ENCODE measurements at regions not wholly inside any gene's neighbourhood (a gene's known extent, or its start where the extent isn't known, plus 50 kb on each side); places are given as distances from the start of the nearest gene placed in this dataset.

DNA sequence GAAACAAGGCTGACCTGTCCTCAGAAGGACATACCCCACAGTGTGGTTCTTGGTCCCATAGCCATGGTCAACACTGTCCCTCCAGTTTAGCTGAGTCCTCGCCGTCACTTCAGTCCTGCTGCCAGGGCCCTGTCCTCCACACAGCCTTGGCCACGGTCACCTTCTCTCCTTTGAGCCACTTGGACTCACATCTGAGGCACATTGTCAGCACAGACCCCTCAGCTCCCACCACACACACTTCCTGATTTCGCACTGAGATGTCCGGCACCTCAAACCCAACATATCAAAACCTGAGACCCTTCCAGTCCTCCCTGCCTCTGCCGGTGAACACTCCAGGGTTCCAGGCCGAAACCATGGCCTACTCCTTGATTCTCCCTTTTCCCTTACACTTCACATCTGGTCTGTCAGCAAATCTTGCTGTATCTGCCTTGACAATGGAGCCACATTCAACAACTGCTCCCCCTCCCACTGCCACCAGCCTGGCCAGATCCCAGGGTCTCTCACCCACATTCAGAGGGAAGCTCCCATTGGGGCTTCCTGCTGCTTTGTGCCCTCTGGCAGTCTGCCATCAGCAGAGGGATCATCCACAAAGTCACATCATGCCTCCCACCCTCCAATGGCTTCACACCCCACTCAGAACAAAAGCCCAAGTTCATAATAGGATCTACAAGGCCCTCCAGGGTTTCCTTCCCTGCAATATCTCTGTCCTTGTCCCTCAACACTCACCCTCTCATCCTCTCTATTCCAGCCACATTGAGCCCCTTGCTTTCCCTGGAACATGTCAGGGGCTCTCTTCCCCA, 219.6 kb upstream of the SHH start:
- H3K4me3 ChIP-seq (ENCODE audit: low read length), result no peak overlapping the region
- no peak for TF ChIP-seq RAD21 (conservative IDR thresholded peaks at IDR 0.05)
- TF ChIP-seq TAF1 (IDR thresholded peaks at IDR 0.05; ENCODE audit: low read depth), result no peak
- TF ChIP-seq MXI1 (conservative IDR thresholded peaks at IDR 0.05; ENCODE audit: poor library complexity, severe bottlenecking), result no peak
- TF ChIP-seq EP300 (conservative IDR thresholded peaks at IDR 0.05; ENCODE audit: poor library complexity, severe bottlenecking), result no peak
- no peak for TF ChIP-seq EZH2 (IDR thresholded peaks at IDR 0.05; ENCODE audit: borderline replicate concordance, insufficient read depth, low read length, poor library complexity, severe bottlenecking)
- no peak for TF ChIP-seq REST (IDR thresholded peaks at IDR 0.05; ENCODE audit: borderline replicate concordance)
- TF ChIP-seq, protein P1, sequence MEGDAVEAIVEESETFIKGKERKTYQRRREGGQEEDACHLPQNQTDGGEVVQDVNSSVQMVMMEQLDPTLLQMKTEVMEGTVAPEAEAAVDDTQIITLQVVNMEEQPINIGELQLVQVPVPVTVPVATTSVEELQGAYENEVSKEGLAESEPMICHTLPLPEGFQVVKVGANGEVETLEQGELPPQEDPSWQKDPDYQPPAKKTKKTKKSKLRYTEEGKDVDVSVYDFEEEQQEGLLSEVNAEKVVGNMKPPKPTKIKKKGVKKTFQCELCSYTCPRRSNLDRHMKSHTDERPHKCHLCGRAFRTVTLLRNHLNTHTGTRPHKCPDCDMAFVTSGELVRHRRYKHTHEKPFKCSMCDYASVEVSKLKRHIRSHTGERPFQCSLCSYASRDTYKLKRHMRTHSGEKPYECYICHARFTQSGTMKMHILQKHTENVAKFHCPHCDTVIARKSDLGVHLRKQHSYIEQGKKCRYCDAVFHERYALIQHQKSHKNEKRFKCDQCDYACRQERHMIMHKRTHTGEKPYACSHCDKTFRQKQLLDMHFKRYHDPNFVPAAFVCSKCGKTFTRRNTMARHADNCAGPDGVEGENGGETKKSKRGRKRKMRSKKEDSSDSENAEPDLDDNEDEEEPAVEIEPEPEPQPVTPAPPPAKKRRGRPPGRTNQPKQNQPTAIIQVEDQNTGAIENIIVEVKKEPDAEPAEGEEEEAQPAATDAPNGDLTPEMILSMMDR (IDR thresholded peaks at IDR 0.05; ENCODE audit: poor library complexity, severe bottlenecking), result no peak
- no peak for TF ChIP-seq POLR2AphosphoS5 (IDR thresholded peaks at IDR 0.05)
- no peak for TF ChIP-seq SMC3 (conservative IDR thresholded peaks at IDR 0.05; ENCODE audit: poor library complexity)
- no peak overlapping the region for H2AFZ ChIP-seq (ENCODE audit: low read depth, low read length)
- no peaks in the 10 kb centered on the region for H3K79me2 ChIP-seq (replicated peaks; ENCODE audit: insufficient read depth, low read length)
- no peak overlapping the region for H3K4me2 ChIP-seq (ENCODE audit: low read length)
- H3K36me3 ChIP-seq (ENCODE audit: insufficient read depth, low read length), result no peaks in the 10 kb centered on the region
- H3K27ac ChIP-seq (ENCODE audit: low read length), result no peak overlapping the region
- no peaks in the 10 kb centered on the region for H4K20me1 ChIP-seq (ENCODE audit: insufficient read depth)
- no peaks in the 10 kb centered on the region for H3K9me3 ChIP-seq (ENCODE audit: low read length)
- no peaks in the 10 kb centered on the region for H3F3A ChIP-seq (ENCODE audit: insufficient read depth, low read length, poor library complexity, severe bottlenecking)
- H3K9ac ChIP-seq (ENCODE audit: low read length), result no peak overlapping the region
- no peaks in the 10 kb centered on the region for H3K27me3 ChIP-seq (ENCODE audit: insufficient read depth, low read depth, low read length)
- H3K9me2 ChIP-seq (ENCODE audit: insufficient read depth, low read length), result no peaks in the 10 kb centered on the region

- no peaks in the 10 kb centered on the region for H3K9me2 ChIP-seq (ENCODE audit: insufficient read depth, low read length)
Observed at GRCh38 chr7:156029460-156030007, 217.3 kb upstream of the SHH start.

More at GRCh38 chr7:156029460-156030007, 217.3 kb upstream of the SHH start:
- TF ChIP-seq EP300 (conservative IDR thresholded peaks at IDR 0.05; ENCODE audit: poor library complexity, severe bottlenecking), result no peak
- TF ChIP-seq MXI1 (conservative IDR thresholded peaks at IDR 0.05; ENCODE audit: poor library complexity, severe bottlenecking), result no peak
- no peak for TF ChIP-seq POLR2AphosphoS5 (IDR thresholded peaks at IDR 0.05)
- no peak for TF ChIP-seq REST (IDR thresholded peaks at IDR 0.05; ENCODE audit: borderline replicate concordance)
- TF ChIP-seq RAD21 (conservative IDR thresholded peaks at IDR 0.05), result no peak
- no peak for TF ChIP-seq EZH2 (IDR thresholded peaks at IDR 0.05; ENCODE audit: borderline replicate concordance, insufficient read depth, low read length, poor library complexity, severe bottlenecking)
- Histone ChIP-seq H3K79me2 (replicated peaks; ENCODE audit: insufficient read depth, low read length) (no peaks in the 10 kb centered on the region), H3K9me3 (ENCODE audit: low read length) (no peaks in the 10 kb centered on the region), H3K27ac (ENCODE audit: low read length) (no peak overlapping the region), H2AFZ (ENCODE audit: low read depth, low read length) (no peak overlapping the region), H3K36me3 (ENCODE audit: insufficient read depth, low read length) (no peaks in the 10 kb centered on the region), H3K4me3 (ENCODE audit: low read length) (no peak overlapping the region), H3K4me2 (ENCODE audit: low read length) (no peak overlapping the region), H3K9ac (ENCODE audit: low read length) (no peak overlapping the region), H3F3A (ENCODE audit: insufficient read depth, low read length, poor library complexity, severe bottlenecking) (no peaks in the 10 kb centered on the region), H3K27me3 (ENCODE audit: insufficient read depth, low read depth, low read length) (no peaks in the 10 kb centered on the region), H4K20me1 (ENCODE audit: insufficient read depth) (no peaks in the 10 kb centered on the region)

Data from neural cell (in vitro differentiated cells).